ENCODE measurements at regions not wholly inside any gene's neighbourhood (a gene's known extent, or its start where the extent isn't known, plus 50 kb on each side); places are given as distances from the start of the nearest gene placed in this dataset.

GRCh38 chr5:93151896-93152295 lies 429.1 kb downstream of the NR2F1-AS1 start:
- H3K27ac ChIP-seq (replicated peaks) = no peak overlapping the region
- no peak overlapping the region for H3K4me3 ChIP-seq (replicated peaks; ENCODE audit: insufficient read depth, low read length)
- DNase-seq (ENCODE audit: low read depth in 1 of 2, low spot score in 1 of 2) = no peak
- H3K27me3 ChIP-seq (ENCODE audit: insufficient read depth, poor library complexity, severe bottlenecking) = no peaks in the 10 kb centered on the region
- TF ChIP-seq, protein P1, sequence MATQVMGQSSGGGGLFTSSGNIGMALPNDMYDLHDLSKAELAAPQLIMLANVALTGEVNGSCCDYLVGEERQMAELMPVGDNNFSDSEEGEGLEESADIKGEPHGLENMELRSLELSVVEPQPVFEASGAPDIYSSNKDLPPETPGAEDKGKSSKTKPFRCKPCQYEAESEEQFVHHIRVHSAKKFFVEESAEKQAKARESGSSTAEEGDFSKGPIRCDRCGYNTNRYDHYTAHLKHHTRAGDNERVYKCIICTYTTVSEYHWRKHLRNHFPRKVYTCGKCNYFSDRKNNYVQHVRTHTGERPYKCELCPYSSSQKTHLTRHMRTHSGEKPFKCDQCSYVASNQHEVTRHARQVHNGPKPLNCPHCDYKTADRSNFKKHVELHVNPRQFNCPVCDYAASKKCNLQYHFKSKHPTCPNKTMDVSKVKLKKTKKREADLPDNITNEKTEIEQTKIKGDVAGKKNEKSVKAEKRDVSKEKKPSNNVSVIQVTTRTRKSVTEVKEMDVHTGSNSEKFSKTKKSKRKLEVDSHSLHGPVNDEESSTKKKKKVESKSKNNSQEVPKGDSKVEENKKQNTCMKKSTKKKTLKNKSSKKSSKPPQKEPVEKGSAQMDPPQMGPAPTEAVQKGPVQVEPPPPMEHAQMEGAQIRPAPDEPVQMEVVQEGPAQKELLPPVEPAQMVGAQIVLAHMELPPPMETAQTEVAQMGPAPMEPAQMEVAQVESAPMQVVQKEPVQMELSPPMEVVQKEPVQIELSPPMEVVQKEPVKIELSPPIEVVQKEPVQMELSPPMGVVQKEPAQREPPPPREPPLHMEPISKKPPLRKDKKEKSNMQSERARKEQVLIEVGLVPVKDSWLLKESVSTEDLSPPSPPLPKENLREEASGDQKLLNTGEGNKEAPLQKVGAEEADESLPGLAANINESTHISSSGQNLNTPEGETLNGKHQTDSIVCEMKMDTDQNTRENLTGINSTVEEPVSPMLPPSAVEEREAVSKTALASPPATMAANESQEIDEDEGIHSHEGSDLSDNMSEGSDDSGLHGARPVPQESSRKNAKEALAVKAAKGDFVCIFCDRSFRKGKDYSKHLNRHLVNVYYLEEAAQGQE (IDR thresholded peaks at IDR 0.05; ENCODE audit: insufficient replicate concordance, low read depth) = no peak
- TF ChIP-seq, protein P2, sequence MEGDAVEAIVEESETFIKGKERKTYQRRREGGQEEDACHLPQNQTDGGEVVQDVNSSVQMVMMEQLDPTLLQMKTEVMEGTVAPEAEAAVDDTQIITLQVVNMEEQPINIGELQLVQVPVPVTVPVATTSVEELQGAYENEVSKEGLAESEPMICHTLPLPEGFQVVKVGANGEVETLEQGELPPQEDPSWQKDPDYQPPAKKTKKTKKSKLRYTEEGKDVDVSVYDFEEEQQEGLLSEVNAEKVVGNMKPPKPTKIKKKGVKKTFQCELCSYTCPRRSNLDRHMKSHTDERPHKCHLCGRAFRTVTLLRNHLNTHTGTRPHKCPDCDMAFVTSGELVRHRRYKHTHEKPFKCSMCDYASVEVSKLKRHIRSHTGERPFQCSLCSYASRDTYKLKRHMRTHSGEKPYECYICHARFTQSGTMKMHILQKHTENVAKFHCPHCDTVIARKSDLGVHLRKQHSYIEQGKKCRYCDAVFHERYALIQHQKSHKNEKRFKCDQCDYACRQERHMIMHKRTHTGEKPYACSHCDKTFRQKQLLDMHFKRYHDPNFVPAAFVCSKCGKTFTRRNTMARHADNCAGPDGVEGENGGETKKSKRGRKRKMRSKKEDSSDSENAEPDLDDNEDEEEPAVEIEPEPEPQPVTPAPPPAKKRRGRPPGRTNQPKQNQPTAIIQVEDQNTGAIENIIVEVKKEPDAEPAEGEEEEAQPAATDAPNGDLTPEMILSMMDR (IDR thresholded peaks at IDR 0.05; ENCODE audit: insufficient read depth, low read length) = no peak
- no peak for TF ChIP-seq GABPA (IDR thresholded peaks at IDR 0.05; ENCODE audit: low read depth)
- TF ChIP-seq POLR2AphosphoS5 (IDR thresholded peaks at IDR 0.05; ENCODE audit: low read depth) = no peak
- TF ChIP-seq SPI1 (IDR thresholded peaks at IDR 0.05; ENCODE audit: borderline replicate concordance, low read depth) = no peak

DNA sequence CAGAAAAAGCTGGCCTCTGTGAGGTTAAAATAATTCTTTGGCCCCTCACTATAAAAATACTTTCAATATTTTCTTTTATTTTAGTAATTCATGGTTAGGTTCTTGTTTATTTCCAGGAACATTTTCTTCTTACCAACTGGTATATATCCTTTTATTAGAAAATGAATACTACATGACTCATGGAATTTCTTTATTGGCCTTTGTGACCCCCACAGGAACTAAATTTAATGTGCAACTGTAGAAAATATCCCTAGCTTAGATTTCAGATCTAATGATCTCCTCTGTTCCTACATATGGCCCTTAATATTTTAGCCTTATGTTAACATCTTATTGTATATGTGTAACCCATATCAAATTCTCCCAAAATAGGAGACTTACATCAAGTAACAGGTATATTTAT lies 429.9 kb downstream of the NR2F1-AS1 start:
- DNase-seq (ENCODE audit: low read depth in 1 of 2, low spot score in 1 of 2) = no peak
- no peak overlapping the region for H3K4me3 ChIP-seq (replicated peaks; ENCODE audit: insufficient read depth, low read length)
- no peak overlapping the region for H3K27ac ChIP-seq (replicated peaks)
- no peak for TF ChIP-seq GABPA (IDR thresholded peaks at IDR 0.05; ENCODE audit: low read depth)
- TF ChIP-seq POLR2AphosphoS5 (IDR thresholded peaks at IDR 0.05; ENCODE audit: low read depth) = no peak
- TF ChIP-seq SPI1 (IDR thresholded peaks at IDR 0.05; ENCODE audit: borderline replicate concordance, low read depth) = no peak
- TF ChIP-seq, protein P1 (IDR thresholded peaks at IDR 0.05; ENCODE audit: insufficient replicate concordance, low read depth) = no peak
- TF ChIP-seq, protein P2 (IDR thresholded peaks at IDR 0.05; ENCODE audit: insufficient read depth, low read length) = no peak
- no peaks in the 10 kb centered on the region for H3K27me3 ChIP-seq (ENCODE audit: insufficient read depth, poor library complexity, severe bottlenecking)

GRCh38 chr5:93150311-93151012 lies 430.6 kb downstream of the NR2F1-AS1 start:
- H3K27ac ChIP-seq (replicated peaks) = no peak overlapping the region
- H3K27me3 ChIP-seq (ENCODE audit: insufficient read depth, poor library complexity, severe bottlenecking) = no peaks in the 10 kb centered on the region
- DNase-seq (ENCODE audit: low read depth in 1 of 2, low spot score in 1 of 2) = no peak
- no peak for TF ChIP-seq GABPA (IDR thresholded peaks at IDR 0.05; ENCODE audit: low read depth)
- H3K4me3 ChIP-seq (replicated peaks; ENCODE audit: insufficient read depth, low read length) = no peak overlapping the region

DNA sequence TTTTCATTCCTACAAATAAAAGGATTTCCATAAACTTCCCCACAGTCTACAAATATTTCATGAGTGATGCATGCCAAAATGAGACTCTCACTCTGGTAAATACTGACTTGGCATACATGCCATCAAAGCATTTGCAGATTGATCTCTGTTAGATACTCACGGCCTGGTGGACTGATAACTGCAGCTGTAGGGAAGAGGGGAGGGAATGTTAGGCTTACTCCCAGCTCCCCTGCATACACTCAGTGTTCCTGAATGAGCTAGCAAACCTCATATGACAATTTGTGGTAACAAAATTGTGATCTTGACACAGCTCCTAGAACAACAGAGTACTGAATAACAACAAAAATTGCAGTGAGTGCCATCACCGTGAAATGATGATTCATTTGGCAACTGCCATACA lies 435.3 kb downstream of the NR2F1-AS1 start:
- DNase-seq (ENCODE audit: low read depth in 1 of 2, low spot score in 1 of 2) = no peak
- TF ChIP-seq GABPA (IDR thresholded peaks at IDR 0.05; ENCODE audit: low read depth) = no peak
- TF ChIP-seq SPI1 (IDR thresholded peaks at IDR 0.05; ENCODE audit: borderline replicate concordance, low read depth) = no peak
- no peak for TF ChIP-seq POLR2AphosphoS5 (IDR thresholded peaks at IDR 0.05; ENCODE audit: low read depth)
- TF ChIP-seq, protein P1 (IDR thresholded peaks at IDR 0.05; ENCODE audit: insufficient replicate concordance, low read depth) = no peak
- TF ChIP-seq, protein P2 (IDR thresholded peaks at IDR 0.05; ENCODE audit: insufficient read depth, low read length) = no peak
- Histone ChIP-seq H3K27ac (replicated peaks) (no peak overlapping the region), H3K27me3 (ENCODE audit: insufficient read depth, poor library complexity, severe bottlenecking) (no peaks in the 10 kb centered on the region), H3K4me3 (replicated peaks; ENCODE audit: insufficient read depth, low read length) (no peak overlapping the region)

Data from HL-60 (cell line).